Kidney (tissue), 13 donors: ENCODE measurements at regions not wholly inside any gene's neighbourhood (a gene's known extent, or its start where the extent isn't known, plus 50 kb on each side); places are given as distances from the start of the nearest gene placed in this dataset.

ENCODE experiments used
- DNase-seq, 5 donors: peaks; one replicate each; pipeline ENCODE4 v3.0.0-alpha.2; 2013 to 2020
- FAIRE-seq: peaks from 2 replicates; lab custom pipeline; 2012; peaks lifted over from hg19 to GRCh38; lab: Jason Lieb, UNC
- H3K27ac ChIP-seq, 2 donors: one replicate each; pipeline ENCODE4 v1.7.0; 2013; ENCODE audit warnings: low read depth in 2 of 2, low read length in 2 of 2, inconsistent platforms in 1 of 2
- H3K27me3 ChIP-seq: one replicate; pipeline ENCODE4 v1.7.1; 2013; ENCODE audit warnings: low read length, inconsistent platforms; ENCODE audit not compliant: control insufficient read depth, insufficient read depth
- H3K36me3 ChIP-seq, 3 donors: one replicate each; pipeline versions ENCODE4 v1.7.0 to v1.7.1; 2013; ENCODE audit warnings: low read length in 3 of 3, control low read depth in 1 of 3, inconsistent platforms in 1 of 3; ENCODE audit not compliant: insufficient read depth in 3 of 3, control insufficient read depth in 2 of 3
- H3K4me1 ChIP-seq, 3 donors: one replicate each; pipeline versions ENCODE4 v1.7.0 to v1.7.1; 2013; ENCODE audit warnings: low read length in 3 of 3, inconsistent platforms in 1 of 3, low read depth in 1 of 3; ENCODE audit not compliant: control insufficient read depth in 2 of 3, insufficient read depth in 2 of 3
- H3K4me3 ChIP-seq, 3 donors: one replicate each; pipeline versions ENCODE4 v1.7.0 to v1.8.1; 2013; ENCODE audit warnings: low read length in 3 of 3, control low read depth in 1 of 3, inconsistent platforms in 1 of 3
- H3K9ac ChIP-seq, 3 donors: one replicate each; pipeline versions ENCODE4 v1.7.0 to v1.7.1; 2013; ENCODE audit warnings: low read length in 3 of 3, control low read depth in 1 of 3, inconsistent platforms in 1 of 3
- H3K9me3 ChIP-seq, 3 donors: one replicate each; pipeline versions ENCODE4 v1.7.0 to v1.7.1; 2013; ENCODE audit warnings: low read length in 3 of 3, control low read depth in 1 of 3, inconsistent platforms in 1 of 3; ENCODE audit not compliant: control insufficient read depth in 2 of 3, insufficient read depth in 1 of 3
- intact Hi-C: fragments of 100-400 bp; cut with DNase I; formaldehyde crosslinking; loops from one replicate; pipeline ENCODE4 v1.11.1; 2022
- TF ChIP-seq, protein P1 (sequence below): IDR thresholded peaks from 3 replicates; pipeline ENCODE4 v1.5.1; 2012; ENCODE audit warnings: mild to moderate bottlenecking, moderate library complexity, borderline replicate concordance; ENCODE audit not compliant: insufficient read depth; ENCODE audit errors: extremely low read depth
- donor health status: control.
- donor health status: control.
- donor health status: control.
- donor health status: control.
- donor health status: control.
- donor health status: DM: yes; HTN: yes; CAD: no.
- donor health status: Normal renal cell carcinoma (clear cell type).

DNA sequence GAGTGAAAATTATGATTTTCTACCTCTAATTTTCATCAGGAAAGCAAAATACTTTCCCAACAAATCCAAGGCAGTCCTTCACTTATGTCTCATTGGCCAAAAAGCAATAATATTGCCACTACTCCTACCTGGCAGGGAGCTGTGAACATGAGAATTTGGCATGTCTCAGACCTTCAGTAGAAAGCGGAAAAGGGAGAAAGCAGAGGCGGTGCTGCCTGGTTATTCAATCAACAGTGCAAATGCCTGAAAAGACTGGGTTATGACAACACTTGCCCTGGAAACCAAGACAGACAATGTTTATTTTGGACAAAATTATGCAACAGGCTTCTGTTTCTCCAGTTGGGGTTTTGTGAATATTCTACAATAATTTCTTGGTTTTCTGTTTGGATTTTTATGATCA, 194.4 kb downstream of the TAF11L14 start:
- DNase-seq (no peak), FAIRE-seq (no peak)
- intact Hi-C loops, result no loop called here
- TF ChIP-seq, protein P1, sequence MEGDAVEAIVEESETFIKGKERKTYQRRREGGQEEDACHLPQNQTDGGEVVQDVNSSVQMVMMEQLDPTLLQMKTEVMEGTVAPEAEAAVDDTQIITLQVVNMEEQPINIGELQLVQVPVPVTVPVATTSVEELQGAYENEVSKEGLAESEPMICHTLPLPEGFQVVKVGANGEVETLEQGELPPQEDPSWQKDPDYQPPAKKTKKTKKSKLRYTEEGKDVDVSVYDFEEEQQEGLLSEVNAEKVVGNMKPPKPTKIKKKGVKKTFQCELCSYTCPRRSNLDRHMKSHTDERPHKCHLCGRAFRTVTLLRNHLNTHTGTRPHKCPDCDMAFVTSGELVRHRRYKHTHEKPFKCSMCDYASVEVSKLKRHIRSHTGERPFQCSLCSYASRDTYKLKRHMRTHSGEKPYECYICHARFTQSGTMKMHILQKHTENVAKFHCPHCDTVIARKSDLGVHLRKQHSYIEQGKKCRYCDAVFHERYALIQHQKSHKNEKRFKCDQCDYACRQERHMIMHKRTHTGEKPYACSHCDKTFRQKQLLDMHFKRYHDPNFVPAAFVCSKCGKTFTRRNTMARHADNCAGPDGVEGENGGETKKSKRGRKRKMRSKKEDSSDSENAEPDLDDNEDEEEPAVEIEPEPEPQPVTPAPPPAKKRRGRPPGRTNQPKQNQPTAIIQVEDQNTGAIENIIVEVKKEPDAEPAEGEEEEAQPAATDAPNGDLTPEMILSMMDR, result no peak
- H3K9ac ChIP-seq, result no peak overlapping the region
- no peak overlapping the region for H3K4me3 ChIP-seq
- H3K27me3 ChIP-seq, result no peaks in the 10 kb centered on the region
- no peaks in the 10 kb centered on the region for H3K4me1 ChIP-seq
- no peak overlapping the region for H3K27ac ChIP-seq
- H3K36me3 ChIP-seq, result no peaks in the 10 kb centered on the region
- H3K9me3 ChIP-seq, result peaks cover 0 to 3% (median 0%) of the 10 kb centered on the region in 3 donors

GRCh38 chr5:17829456-17829855, 195.2 kb downstream of the TAF11L14 start:
- DNase-seq (no peak), FAIRE-seq (no peak)
- Histone ChIP-seq H3K9me3 (peaks cover 0 to 3% (median 0%) of the 10 kb centered on the region in 3 donors), H3K27me3 (no peaks in the 10 kb centered on the region), H3K36me3 (no peaks in the 10 kb centered on the region), H3K9ac (no peak overlapping the region), H3K4me1 (no peaks in the 10 kb centered on the region), H3K27ac (no peak overlapping the region), H3K4me3 (no peak overlapping the region)
- intact Hi-C loops, result no loop called here
- TF ChIP-seq, protein P1, result no peak

DNA sequence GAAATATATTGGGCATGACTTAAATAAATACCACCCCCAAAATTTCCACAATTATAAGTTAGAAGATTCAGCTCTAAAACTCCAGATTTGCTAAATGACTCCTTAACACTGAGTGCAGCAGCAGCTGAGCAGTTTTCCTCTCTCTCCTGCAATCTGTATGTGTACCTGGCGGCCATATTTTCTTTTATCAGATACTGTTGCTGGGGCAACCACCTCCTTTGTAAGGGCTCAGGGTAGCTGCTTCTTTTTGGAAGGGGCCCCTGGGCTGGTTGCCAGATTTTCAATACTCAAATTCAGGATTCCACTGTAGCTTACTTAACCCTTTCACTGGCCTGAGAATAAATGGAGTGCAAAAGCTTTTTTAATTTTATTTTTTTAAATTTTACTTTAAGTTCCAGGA, 197.0 kb downstream of the TAF11L14 start:
- no peaks in the 10 kb centered on the region for H3K36me3 ChIP-seq
- FAIRE-seq, result no peak
- peak in 1 of 5 donors; percentile 18 for DNase-seq
- no peak overlapping the region for H3K4me3 ChIP-seq
- H3K27me3 ChIP-seq, result no peaks in the 10 kb centered on the region
- H3K4me1 ChIP-seq, result no peaks in the 10 kb centered on the region
- H3K9ac ChIP-seq, result no peak overlapping the region
- H3K9me3 ChIP-seq, result peaks cover 0 to 2% (median 0%) of the 10 kb centered on the region in 3 donors
- intact Hi-C loops, result no loop called here
- TF ChIP-seq, protein P1, result no peak
- H3K27ac ChIP-seq, result no peak overlapping the region
